Gastrocnemius medialis (tissue), 4 donors: ENCODE measurements at regions not wholly inside any gene's neighbourhood (a gene's known extent, or its start where the extent isn't known, plus 50 kb on each side); places are given as distances from the start of the nearest gene placed in this dataset.

ENCODE experiments used
- POLR2A ChIP-seq, 2 donors: fragments of 450-650 bp; IDR thresholded peaks; one replicate each; pipeline ENCODE4 v1.6.1; 2017; ENCODE audit warnings: antibody characterized with exemption in 2 of 2, mild to moderate bottlenecking in 2 of 2, moderate library complexity in 2 of 2
- TF ChIP-seq, protein P1 (sequence below), 5 experiments: fragments of 450-650 bp in 3 of 5; fragments of 200-600 bp in 2 of 5; sonication (generic) in 2 of 5; IDR thresholded peaks in 4 of 5; conservative IDR thresholded peaks in 1 of 5; 1 replicate in 4 of 5; 2 replicates in 1 of 5; pipeline ENCODE4 v1.5.1; 2016 to 2019; ENCODE audit warnings: antibody characterized with exemption in 5 of 5, mild to moderate bottlenecking in 3 of 5, moderate library complexity in 3 of 5

DNA sequence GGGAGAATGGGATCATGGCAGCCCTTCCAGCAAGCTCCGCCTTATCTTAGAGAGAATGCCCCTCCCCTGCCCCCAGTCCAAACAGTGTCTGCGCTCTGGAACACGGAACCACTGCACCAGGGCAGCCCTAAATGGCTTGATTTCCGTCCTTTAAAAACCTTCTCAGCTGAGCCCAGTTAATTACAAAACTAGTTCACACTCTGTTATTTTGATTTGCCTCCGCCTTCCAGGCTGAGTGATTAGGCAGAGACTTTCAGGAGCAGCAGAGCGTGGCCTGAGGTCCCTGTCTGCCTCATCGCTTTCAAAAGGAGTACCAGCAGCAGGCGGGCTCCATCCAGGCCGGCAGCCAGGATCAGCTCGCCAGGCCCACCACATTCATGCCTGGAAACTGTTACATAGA, 313.0 kb downstream of the BRD1 start:
- TF ChIP-seq, protein P1, sequence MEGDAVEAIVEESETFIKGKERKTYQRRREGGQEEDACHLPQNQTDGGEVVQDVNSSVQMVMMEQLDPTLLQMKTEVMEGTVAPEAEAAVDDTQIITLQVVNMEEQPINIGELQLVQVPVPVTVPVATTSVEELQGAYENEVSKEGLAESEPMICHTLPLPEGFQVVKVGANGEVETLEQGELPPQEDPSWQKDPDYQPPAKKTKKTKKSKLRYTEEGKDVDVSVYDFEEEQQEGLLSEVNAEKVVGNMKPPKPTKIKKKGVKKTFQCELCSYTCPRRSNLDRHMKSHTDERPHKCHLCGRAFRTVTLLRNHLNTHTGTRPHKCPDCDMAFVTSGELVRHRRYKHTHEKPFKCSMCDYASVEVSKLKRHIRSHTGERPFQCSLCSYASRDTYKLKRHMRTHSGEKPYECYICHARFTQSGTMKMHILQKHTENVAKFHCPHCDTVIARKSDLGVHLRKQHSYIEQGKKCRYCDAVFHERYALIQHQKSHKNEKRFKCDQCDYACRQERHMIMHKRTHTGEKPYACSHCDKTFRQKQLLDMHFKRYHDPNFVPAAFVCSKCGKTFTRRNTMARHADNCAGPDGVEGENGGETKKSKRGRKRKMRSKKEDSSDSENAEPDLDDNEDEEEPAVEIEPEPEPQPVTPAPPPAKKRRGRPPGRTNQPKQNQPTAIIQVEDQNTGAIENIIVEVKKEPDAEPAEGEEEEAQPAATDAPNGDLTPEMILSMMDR (IDR thresholded peaks at IDR 0.05 in 4 of 5, conservative IDR thresholded peaks at IDR 0.05 in 1 of 5): no peak
- no peak for TF ChIP-seq POLR2A (IDR thresholded peaks at IDR 0.05)
